ENCODE measurements at regions not wholly inside any gene's neighbourhood (a gene's known extent, or its start where the extent isn't known, plus 50 kb on each side); places are given as distances from the start of the nearest gene placed in this dataset.

- TF ChIP-seq YY1 (IDR thresholded peaks at IDR 0.05; ENCODE audit: low read depth) (no peak), REST (IDR thresholded peaks at IDR 0.05; ENCODE audit: low read depth) (no peak), EP300 (IDR thresholded peaks at IDR 0.05; ENCODE audit: borderline replicate concordance) (no peak)
Observed at GRCh38 chr10:21337171-21337792, 188.2 kb downstream of the SKIDA1 start.

Data from Ishikawa (cell line).